ENCODE measurements at regions not wholly inside any gene's neighbourhood (a gene's known extent, or its start where the extent isn't known, plus 50 kb on each side); places are given as distances from the start of the nearest gene placed in this dataset.
"Not testable (repeated sequence)": the region's sequence is repeated elsewhere in the genome, so short reads cannot be mapped to it uniquely, and the experiment has no call there.

GRCh38 chr2:168300460-168300859, 53.1 kb upstream of the STK39 start:
- DNase-seq (ENCODE audit: low spot score), result no peak

- DNase-seq (ENCODE audit: low spot score), result no peak
These were observed 56.8 kb upstream of the STK39 start for GRCh38 chr2:168304024-168304681.

- no peak for DNase-seq (ENCODE audit: low spot score)
These were observed 60.0 kb upstream of the STK39 start for GRCh38 chr2:168307379-168307778.

GRCh38 chr2:168310580-168310979, 63.2 kb upstream of the STK39 start:
- no peak for DNase-seq (ENCODE audit: low spot score)

- no peak for DNase-seq (ENCODE audit: low spot score)
These were observed 64.0 kb upstream of the STK39 start for GRCh38 chr2:168311261-168311910.

GRCh38 chr2:168312036-168312822, 64.8 kb upstream of the STK39 start:
- no peak for DNase-seq (ENCODE audit: low spot score)

GRCh38 chr2:168314236-168314635, 66.8 kb upstream of the STK39 start:
- DNase-seq (ENCODE audit: low spot score), result no peak

GRCh38 chr2:168315331-168316072, 68.1 kb upstream of the STK39 start:
- no peak for DNase-seq (ENCODE audit: low spot score)

GRCh38 chr2:168316073-168316440, 68.7 kb upstream of the STK39 start:
- no peak for DNase-seq (ENCODE audit: low spot score)

- no peak for DNase-seq (ENCODE audit: low spot score)
These were observed 69.9 kb upstream of the STK39 start for GRCh38 chr2:168317282-168317681.

GRCh38 chr2:168320267-168320666, 72.9 kb upstream of the STK39 start:
- no peak for DNase-seq (ENCODE audit: low spot score)

GRCh38 chr2:168322325-168323007, 75.1 kb upstream of the STK39 start:
- DNase-seq (ENCODE audit: low spot score), result no peak

- no peak for DNase-seq (ENCODE audit: low spot score)
These were observed 76.2 kb upstream of the STK39 start for GRCh38 chr2:168323529-168324021.

- no peak for DNase-seq (ENCODE audit: low spot score)
These were observed 79.2 kb upstream of the STK39 start for GRCh38 chr2:168326572-168326971.

- no peak for DNase-seq (ENCODE audit: low spot score)
These were observed 79.9 kb upstream of the STK39 start for GRCh38 chr2:168327328-168327727.

- no peak for DNase-seq (ENCODE audit: low spot score)
These were observed 81.0 kb upstream of the STK39 start for GRCh38 chr2:168328421-168328820.

GRCh38 chr2:168330624-168331423, 83.4 kb upstream of the STK39 start:
- no peak for DNase-seq (ENCODE audit: low spot score)

GRCh38 chr2:168335254-168335653, 87.9 kb upstream of the STK39 start:
- not testable (repeated sequence) for DNase-seq (ENCODE audit: low spot score)

- no peak for DNase-seq (ENCODE audit: low spot score)
These were observed 89.5 kb upstream of the STK39 start for GRCh38 chr2:168336786-168337388.

- DNase-seq (ENCODE audit: low spot score), result no peak
These were observed 90.9 kb upstream of the STK39 start for GRCh38 chr2:168338292-168338691.
